Stimulated activated CD4-positive, alpha-beta T cell treated with anti-CD3 and anti-CD28 coated beads, TNF-alpha, amount 100 ng/mL, for 1 hour (primary cell): ENCODE measurements at regions not wholly inside any gene's neighbourhood (a gene's known extent, or its start where the extent isn't known, plus 50 kb on each side); places are given as distances from the start of the nearest gene placed in this dataset.

ENCODE experiments used
- DNase-seq, 3 donors: peaks; one replicate each; pipeline ENCODE4 v3.0.0-alpha.2; 2020; ENCODE audit warnings: low read depth in 3 of 3, low spot score in 1 of 3

- no peak for DNase-seq
These were observed 108.9 kb upstream of the ZMIZ1 start for GRCh38 chr10:78959924-78960285.

- no peak for DNase-seq
These were observed 108.4 kb upstream of the ZMIZ1 start for GRCh38 chr10:78960316-78960800.

- no peak for DNase-seq
These were observed 107.0 kb upstream of the ZMIZ1 start for GRCh38 chr10:78961760-78962159.

- DNase-seq, result no peak
These were observed 105.4 kb upstream of the ZMIZ1 start for GRCh38 chr10:78963074-78964034.

GRCh38 chr10:78964274-78964951 is 104.4 kb upstream of the ZMIZ1 start:
- no peak for DNase-seq

GRCh38 chr10:78964952-78965633 is 103.7 kb upstream of the ZMIZ1 start:
- no peak for DNase-seq

- DNase-seq, result no peak
These were observed 102.5 kb upstream of the ZMIZ1 start for GRCh38 chr10:78966182-78966787.

- no peak for DNase-seq
These were observed 101.8 kb upstream of the ZMIZ1 start for GRCh38 chr10:78966844-78967488.

- no peak for DNase-seq
These were observed 100.3 kb upstream of the ZMIZ1 start for GRCh38 chr10:78968300-78968942.

- no peak for DNase-seq
These were observed 99.8 kb upstream of the ZMIZ1 start for GRCh38 chr10:78968943-78969342.

GRCh38 chr10:78969719-78970118 is 99.0 kb upstream of the ZMIZ1 start:
- DNase-seq, result no peak

GRCh38 chr10:78970261-78970660 is 98.5 kb upstream of the ZMIZ1 start:
- no peak for DNase-seq

GRCh38 chr10:78971094-78971682 is 97.6 kb upstream of the ZMIZ1 start:
- no peak for DNase-seq

GRCh38 chr10:78972160-78972946 is 96.4 kb upstream of the ZMIZ1 start:
- no peak for DNase-seq

GRCh38 chr10:78972947-78973900 is 95.5 kb upstream of the ZMIZ1 start:
- DNase-seq, result peak; percentile 31 to 45 (median 37)

GRCh38 chr10:78973901-78974616 is 94.7 kb upstream of the ZMIZ1 start:
- DNase-seq, result peak in 1 of 3 donors; percentile 39

GRCh38 chr10:78974617-78975317 is 94.0 kb upstream of the ZMIZ1 start:
- DNase-seq, result peak in 1 of 3 donors; percentile 44
